ENCODE measurements at regions not wholly inside any gene's neighbourhood (a gene's known extent, or its start where the extent isn't known, plus 50 kb on each side); places are given as distances from the start of the nearest gene placed in this dataset.

DNA sequence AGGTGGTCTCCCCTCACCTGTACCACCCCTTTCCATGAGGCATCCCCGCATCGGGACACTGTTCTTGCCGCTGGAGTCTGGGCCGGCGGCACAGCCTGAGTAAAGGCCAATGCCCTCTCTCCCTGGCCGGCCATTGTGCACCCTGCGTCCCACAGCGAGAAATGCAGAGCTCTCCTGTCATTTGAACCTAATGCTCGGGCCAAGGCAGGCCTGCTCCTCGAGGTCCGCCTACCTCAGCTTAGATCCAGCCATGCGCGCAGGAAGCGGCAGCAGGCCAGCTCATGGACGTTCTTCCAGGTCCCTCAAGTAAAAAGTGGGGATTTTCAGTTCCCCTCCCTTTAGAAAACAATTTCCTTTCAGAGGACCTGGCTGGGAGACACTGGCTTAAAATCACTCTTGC lies 135.0 kb downstream of the HSD17B3 start:
- no peaks in the 10 kb centered on the region for H3K9me3 ChIP-seq (ENCODE audit: control insufficient read depth, low read depth, low read length)
- FAIRE-seq = no peak
- no peaks in the 10 kb centered on the region for H3K79me2 ChIP-seq (ENCODE audit: control insufficient read depth, insufficient read depth, low read length)
- H3K4me1 ChIP-seq (ENCODE audit: control insufficient read depth, extremely low read depth, insufficient read depth, low read length) = no peaks in the 10 kb centered on the region
- no peak overlapping the region for H3K27ac ChIP-seq (ENCODE audit: control insufficient read depth, insufficient read depth, low read length)
- H3K4me2 ChIP-seq (ENCODE audit: control insufficient read depth, extremely low read depth, insufficient read depth, low read depth, low read length) = no peak overlapping the region
- H3K36me3 ChIP-seq (ENCODE audit: control insufficient read depth in 2 of 2, extremely low read depth in 1 of 2, insufficient read depth in 2 of 2, low read length in 2 of 2) = no peaks in the 10 kb centered on the region
- no peak overlapping the region for H3K9ac ChIP-seq (ENCODE audit: control insufficient read depth, extremely low read depth, insufficient read depth, low read length)
- H3K4me3 ChIP-seq (ENCODE audit: control insufficient read depth in 2 of 3, extremely low read depth in 1 of 3, insufficient read depth in 2 of 3, low read depth in 1 of 3, low read length in 3 of 3) = no peak overlapping the region
- DNase-seq (ENCODE audit: low read depth, low spot score) = no peak
- dilution Hi-C loops (cut with MboI; ENCODE audit: extremely low pct_ligation_motif_present, low sequenced_read_pairs) = no loop called here
- H3K9me1 ChIP-seq (ENCODE audit: control insufficient read depth, extremely low read depth, insufficient read depth, low read length) = no peaks in the 10 kb centered on the region
- TF ChIP-seq, protein P1, sequence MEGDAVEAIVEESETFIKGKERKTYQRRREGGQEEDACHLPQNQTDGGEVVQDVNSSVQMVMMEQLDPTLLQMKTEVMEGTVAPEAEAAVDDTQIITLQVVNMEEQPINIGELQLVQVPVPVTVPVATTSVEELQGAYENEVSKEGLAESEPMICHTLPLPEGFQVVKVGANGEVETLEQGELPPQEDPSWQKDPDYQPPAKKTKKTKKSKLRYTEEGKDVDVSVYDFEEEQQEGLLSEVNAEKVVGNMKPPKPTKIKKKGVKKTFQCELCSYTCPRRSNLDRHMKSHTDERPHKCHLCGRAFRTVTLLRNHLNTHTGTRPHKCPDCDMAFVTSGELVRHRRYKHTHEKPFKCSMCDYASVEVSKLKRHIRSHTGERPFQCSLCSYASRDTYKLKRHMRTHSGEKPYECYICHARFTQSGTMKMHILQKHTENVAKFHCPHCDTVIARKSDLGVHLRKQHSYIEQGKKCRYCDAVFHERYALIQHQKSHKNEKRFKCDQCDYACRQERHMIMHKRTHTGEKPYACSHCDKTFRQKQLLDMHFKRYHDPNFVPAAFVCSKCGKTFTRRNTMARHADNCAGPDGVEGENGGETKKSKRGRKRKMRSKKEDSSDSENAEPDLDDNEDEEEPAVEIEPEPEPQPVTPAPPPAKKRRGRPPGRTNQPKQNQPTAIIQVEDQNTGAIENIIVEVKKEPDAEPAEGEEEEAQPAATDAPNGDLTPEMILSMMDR (optimal IDR thresholded peaks at IDR 0.05 in 1 of 3, IDR thresholded peaks at IDR 0.05 in 1 of 3, conservative IDR thresholded peaks at IDR 0.05 in 1 of 3; ENCODE audit: extremely low read depth in 1 of 3, insufficient read depth in 2 of 3, low read length in 3 of 3) = no peak
- TF ChIP-seq EZH2 (IDR thresholded peaks at IDR 0.05; ENCODE audit: low read length) = no peak
- H4K20me1 ChIP-seq (ENCODE audit: control insufficient read depth, extremely low read depth, insufficient read depth, low read length) = no peaks in the 10 kb centered on the region
- H3K27me3 ChIP-seq (ENCODE audit: control insufficient read depth, extremely low read depth, insufficient read depth, low read length) = peaks cover 16% of the 10 kb centered on the region
- no peak overlapping the region for H2AFZ ChIP-seq (ENCODE audit: control insufficient read depth, low read length)

DNA sequence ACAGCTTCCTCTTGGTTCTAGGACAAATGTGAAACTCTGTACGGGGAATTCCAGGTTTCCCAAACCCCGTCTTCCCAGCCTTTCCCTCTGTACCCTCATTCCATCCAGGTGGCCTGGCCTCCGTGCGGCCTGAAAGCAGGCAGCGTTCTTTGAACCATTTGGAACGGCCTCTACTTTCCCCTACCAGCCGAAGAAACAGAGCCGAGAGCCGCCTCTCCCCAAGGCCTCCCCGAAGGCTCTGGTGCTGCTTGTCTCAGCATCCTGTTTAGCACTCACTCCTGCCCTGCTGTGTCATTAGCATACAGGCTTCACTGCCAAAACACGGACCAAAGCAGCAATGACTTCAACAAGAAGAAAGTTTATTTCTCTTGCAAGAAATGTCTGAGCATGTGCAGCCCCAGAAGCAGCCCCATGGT lies 137.7 kb downstream of the HSD17B3 start:
- Histone ChIP-seq H3K4me2 (ENCODE audit: control insufficient read depth, extremely low read depth, insufficient read depth, low read depth, low read length) (no peak overlapping the region), H4K20me1 (ENCODE audit: control insufficient read depth, extremely low read depth, insufficient read depth, low read length) (no peaks in the 10 kb centered on the region), H3K9me3 (ENCODE audit: control insufficient read depth, low read depth, low read length) (no peaks in the 10 kb centered on the region), H3K9ac (ENCODE audit: control insufficient read depth, extremely low read depth, insufficient read depth, low read length) (no peak overlapping the region), H3K27ac (ENCODE audit: control insufficient read depth, insufficient read depth, low read length) (no peak overlapping the region), H3K27me3 (ENCODE audit: control insufficient read depth, extremely low read depth, insufficient read depth, low read length) (peaks cover 20% of the 10 kb centered on the region), H3K4me3 (ENCODE audit: control insufficient read depth in 2 of 3, extremely low read depth in 1 of 3, insufficient read depth in 2 of 3, low read depth in 1 of 3, low read length in 3 of 3) (no peak overlapping the region), H3K4me1 (ENCODE audit: control insufficient read depth, extremely low read depth, insufficient read depth, low read length) (no peaks in the 10 kb centered on the region), H3K9me1 (ENCODE audit: control insufficient read depth, extremely low read depth, insufficient read depth, low read length) (no peaks in the 10 kb centered on the region), H3K36me3 (ENCODE audit: control insufficient read depth in 2 of 2, extremely low read depth in 1 of 2, insufficient read depth in 2 of 2, low read length in 2 of 2) (no peaks in the 10 kb centered on the region), H3K79me2 (ENCODE audit: control insufficient read depth, insufficient read depth, low read length) (no peaks in the 10 kb centered on the region), H2AFZ (ENCODE audit: control insufficient read depth, low read length) (no peak overlapping the region)
- no peak for FAIRE-seq
- TF ChIP-seq EZH2 (IDR thresholded peaks at IDR 0.05; ENCODE audit: low read length) = no peak
- TF ChIP-seq, protein P1 (optimal IDR thresholded peaks at IDR 0.05 in 1 of 3, IDR thresholded peaks at IDR 0.05 in 1 of 3, conservative IDR thresholded peaks at IDR 0.05 in 1 of 3; ENCODE audit: extremely low read depth in 1 of 3, insufficient read depth in 2 of 3, low read length in 3 of 3) = no peak
- DNase-seq (ENCODE audit: low read depth, low spot score) = no peak
- dilution Hi-C loops (cut with MboI; ENCODE audit: extremely low pct_ligation_motif_present, low sequenced_read_pairs) = no loop called here

All from keratinocyte (primary cell).